ENCODE measurements at regions not wholly inside any gene's neighbourhood (a gene's known extent, or its start where the extent isn't known, plus 50 kb on each side); places are given as distances from the start of the nearest gene placed in this dataset.
"Not testable (repeated sequence)": the region's sequence is repeated elsewhere in the genome, so short reads cannot be mapped to it uniquely, and the experiment has no call there.

DNA sequence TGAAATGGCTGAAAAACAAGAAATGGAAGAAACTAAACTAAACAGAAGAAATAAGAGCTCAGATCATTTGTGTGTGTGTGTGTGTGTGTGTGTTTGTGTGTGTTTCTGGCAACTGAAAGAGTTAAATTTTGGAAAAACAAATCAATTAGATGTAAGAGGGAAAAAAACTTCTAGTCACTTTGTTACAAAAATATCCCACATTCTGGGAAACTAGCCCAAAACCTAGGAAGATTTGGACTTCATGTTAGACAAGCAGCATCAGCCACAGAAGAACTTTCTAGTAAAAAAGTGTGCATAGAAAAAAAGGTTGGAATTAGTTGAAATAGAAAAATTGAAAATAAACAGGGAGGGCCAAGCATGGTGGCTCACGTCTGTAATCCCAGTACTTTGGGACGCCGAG lies 111.6 kb upstream of the PRKG2 start:
- H3K4me1 ChIP-seq (ENCODE audit: control insufficient read depth in 1 of 2, insufficient read depth in 2 of 2, low read length in 2 of 2) = no peaks in the 10 kb centered on the region
- H3K4me3 ChIP-seq (ENCODE audit: low read depth in 1 of 2, low read length in 2 of 2) = no peak overlapping the region
- no peak overlapping the region for H3K27ac ChIP-seq (ENCODE audit: low read depth, low read length)
- H3K36me3 ChIP-seq (ENCODE audit: control insufficient read depth in 1 of 2, insufficient read depth in 2 of 2, low read length in 2 of 2) = no peaks in the 10 kb centered on the region
- no peak overlapping the region for H3K9ac ChIP-seq (ENCODE audit: low read depth in 1 of 2, low read length in 2 of 2)
- no peaks in the 10 kb centered on the region for H3K9me3 ChIP-seq (ENCODE audit: control insufficient read depth in 1 of 2, low read length in 2 of 2)
- no peaks in the 10 kb centered on the region for H3K27me3 ChIP-seq (ENCODE audit: control insufficient read depth in 1 of 2, insufficient read depth in 2 of 2, low read length in 2 of 2)

GRCh38 chr4:81324594-81324993 lies 109.6 kb upstream of the PRKG2 start:
- H3K27me3 ChIP-seq (ENCODE audit: control insufficient read depth in 1 of 2, insufficient read depth in 2 of 2, low read length in 2 of 2); H3K4me1 ChIP-seq (ENCODE audit: control insufficient read depth in 1 of 2, insufficient read depth in 2 of 2, low read length in 2 of 2); H3K36me3 ChIP-seq (ENCODE audit: control insufficient read depth in 1 of 2, insufficient read depth in 2 of 2, low read length in 2 of 2); H3K4me3 ChIP-seq (ENCODE audit: low read depth in 1 of 2, low read length in 2 of 2); H3K27ac ChIP-seq (ENCODE audit: low read depth, low read length); H3K9me3 ChIP-seq (ENCODE audit: control insufficient read depth in 1 of 2, low read length in 2 of 2); H3K9ac ChIP-seq (ENCODE audit: low read depth in 1 of 2, low read length in 2 of 2): not testable (repeated sequence)

DNA sequence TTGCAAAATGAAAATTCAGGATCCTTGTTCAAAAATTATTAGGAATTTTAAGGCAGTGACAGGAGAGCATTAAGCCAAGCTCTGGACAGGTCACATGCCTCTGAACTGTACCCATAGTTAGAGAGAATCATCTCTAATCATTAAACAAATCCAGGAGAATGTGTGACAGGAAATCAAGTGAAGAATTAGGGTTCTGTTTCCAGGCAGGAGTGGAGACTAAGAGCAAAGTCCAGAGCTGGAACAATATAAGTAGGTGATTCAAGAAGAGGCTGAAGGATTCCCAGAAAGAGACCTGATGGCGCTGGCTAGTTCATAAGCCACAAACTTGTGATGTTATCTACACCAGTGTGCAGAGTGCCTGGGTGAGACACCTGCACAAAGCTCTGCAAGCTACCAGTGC lies 104.6 kb upstream of the PRKG2 start:
- Histone ChIP-seq H3K27ac (ENCODE audit: low read depth, low read length) (no peak overlapping the region), H3K27me3 (ENCODE audit: control insufficient read depth in 1 of 2, insufficient read depth in 2 of 2, low read length in 2 of 2) (no peaks in the 10 kb centered on the region), H3K4me1 (ENCODE audit: control insufficient read depth in 1 of 2, insufficient read depth in 2 of 2, low read length in 2 of 2) (peaks cover 17 to 30% of the 10 kb centered on the region in 2 donors), H3K4me3 (ENCODE audit: low read depth in 1 of 2, low read length in 2 of 2) (peak overlapping the region in 1 of 2 donors; percentile 11), H3K36me3 (ENCODE audit: control insufficient read depth in 1 of 2, insufficient read depth in 2 of 2, low read length in 2 of 2) (no peaks in the 10 kb centered on the region), H3K9ac (ENCODE audit: low read depth in 1 of 2, low read length in 2 of 2) (no peak overlapping the region), H3K9me3 (ENCODE audit: control insufficient read depth in 1 of 2, low read length in 2 of 2) (no peaks in the 10 kb centered on the region)

- H3K4me1 ChIP-seq (ENCODE audit: control insufficient read depth in 1 of 2, insufficient read depth in 2 of 2, low read length in 2 of 2) = peaks cover 14 to 25% of the 10 kb centered on the region in 2 donors
- H3K4me3 ChIP-seq (ENCODE audit: low read depth in 1 of 2, low read length in 2 of 2) = no peak overlapping the region
- H3K9me3 ChIP-seq (ENCODE audit: control insufficient read depth in 1 of 2, low read length in 2 of 2) = no peaks in the 10 kb centered on the region
- H3K9ac ChIP-seq (ENCODE audit: low read depth in 1 of 2, low read length in 2 of 2) = peak overlapping the region in 1 of 2 donors; percentile 8
- H3K36me3 ChIP-seq (ENCODE audit: control insufficient read depth in 1 of 2, insufficient read depth in 2 of 2, low read length in 2 of 2) = no peaks in the 10 kb centered on the region
- H3K27me3 ChIP-seq (ENCODE audit: control insufficient read depth in 1 of 2, insufficient read depth in 2 of 2, low read length in 2 of 2) = no peaks in the 10 kb centered on the region
- peak overlapping the region; percentile 41 for H3K27ac ChIP-seq (ENCODE audit: low read depth, low read length)
Observed at GRCh38 chr4:81314897-81315470, 100.0 kb upstream of the PRKG2 start.

DNA sequence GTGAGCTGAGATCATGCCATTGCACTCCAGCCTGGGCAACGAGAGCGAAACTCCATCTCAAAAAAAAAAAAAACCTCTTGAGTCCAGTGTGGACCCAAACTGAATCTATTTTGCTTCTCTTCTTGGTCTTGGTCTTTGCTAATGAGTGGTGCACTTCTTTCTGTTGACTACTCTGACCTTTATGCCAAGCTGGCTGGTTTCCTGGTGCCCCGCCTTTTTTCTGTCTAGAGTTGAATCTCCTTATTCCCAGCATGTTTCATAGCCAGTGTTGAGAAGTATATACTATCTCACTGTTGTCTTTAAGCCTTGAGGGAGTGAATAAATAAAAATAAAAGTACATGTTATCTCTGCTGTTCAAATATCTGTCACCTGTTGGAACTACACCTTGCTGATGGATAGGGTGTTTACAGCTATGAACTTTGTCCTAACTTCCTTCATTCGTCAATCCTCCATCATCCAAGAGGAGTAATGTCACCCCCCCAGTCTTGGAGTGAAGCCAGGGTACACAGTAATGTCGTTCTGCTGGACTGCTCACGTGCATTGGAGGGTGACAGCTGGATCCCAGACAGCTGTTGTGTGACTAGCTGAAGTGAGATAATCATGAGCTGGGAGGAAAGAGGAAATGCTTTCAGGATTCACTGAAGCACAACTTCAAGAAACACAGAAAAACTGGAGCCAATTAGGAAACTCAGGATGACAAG lies 99.3 kb upstream of the PRKG2 start:
- peaks cover 7 to 19% of the 10 kb centered on the region in 2 donors for H3K4me1 ChIP-seq (ENCODE audit: control insufficient read depth in 1 of 2, insufficient read depth in 2 of 2, low read length in 2 of 2)
- peak overlapping the region; percentile 41 for H3K27ac ChIP-seq (ENCODE audit: low read depth, low read length)
- H3K36me3 ChIP-seq (ENCODE audit: control insufficient read depth in 1 of 2, insufficient read depth in 2 of 2, low read length in 2 of 2) = no peaks in the 10 kb centered on the region
- no peaks in the 10 kb centered on the region for H3K9me3 ChIP-seq (ENCODE audit: control insufficient read depth in 1 of 2, low read length in 2 of 2)
- H3K27me3 ChIP-seq (ENCODE audit: control insufficient read depth in 1 of 2, insufficient read depth in 2 of 2, low read length in 2 of 2) = no peaks in the 10 kb centered on the region
- H3K9ac ChIP-seq (ENCODE audit: low read depth in 1 of 2, low read length in 2 of 2) = peak overlapping the region in 1 of 2 donors; percentile 8
- no peak overlapping the region for H3K4me3 ChIP-seq (ENCODE audit: low read depth in 1 of 2, low read length in 2 of 2)

GRCh38 chr4:81307991-81308390 lies 93.0 kb upstream of the PRKG2 start:
- H3K27ac ChIP-seq (ENCODE audit: low read depth, low read length) = no peak overlapping the region
- H3K27me3 ChIP-seq (ENCODE audit: control insufficient read depth in 1 of 2, insufficient read depth in 2 of 2, low read length in 2 of 2) = no peaks in the 10 kb centered on the region
- no peak overlapping the region for H3K4me3 ChIP-seq (ENCODE audit: low read depth in 1 of 2, low read length in 2 of 2)
- no peaks in the 10 kb centered on the region for H3K9me3 ChIP-seq (ENCODE audit: control insufficient read depth in 1 of 2, low read length in 2 of 2)
- H3K9ac ChIP-seq (ENCODE audit: low read depth in 1 of 2, low read length in 2 of 2) = no peak overlapping the region
- no peaks in the 10 kb centered on the region for H3K36me3 ChIP-seq (ENCODE audit: control insufficient read depth in 1 of 2, insufficient read depth in 2 of 2, low read length in 2 of 2)
- H3K4me1 ChIP-seq (ENCODE audit: control insufficient read depth in 1 of 2, insufficient read depth in 2 of 2, low read length in 2 of 2) = no peaks in the 10 kb centered on the region

DNA sequence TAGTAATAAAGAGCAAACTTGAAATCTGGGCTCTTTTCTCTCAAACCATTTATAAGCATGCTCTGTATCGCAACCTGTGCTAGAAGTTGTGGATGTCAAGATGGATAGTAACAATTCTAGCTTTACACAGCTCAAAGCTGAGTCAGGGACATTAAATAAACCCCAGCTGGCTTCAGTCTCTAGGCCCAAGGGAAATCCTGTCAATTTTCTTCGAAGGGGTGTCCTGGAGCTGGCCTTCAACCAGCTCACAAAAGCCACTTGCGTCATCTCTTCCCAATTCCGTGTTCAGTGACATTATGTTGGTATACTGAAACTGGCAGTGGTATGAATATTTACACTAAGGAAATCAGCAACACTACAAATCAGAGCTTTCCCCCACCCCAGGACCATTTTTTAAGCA lies 89.8 kb upstream of the PRKG2 start:
- no peaks in the 10 kb centered on the region for H3K4me1 ChIP-seq (ENCODE audit: control insufficient read depth in 1 of 2, insufficient read depth in 2 of 2, low read length in 2 of 2)
- no peaks in the 10 kb centered on the region for H3K9me3 ChIP-seq (ENCODE audit: control insufficient read depth in 1 of 2, low read length in 2 of 2)
- H3K27ac ChIP-seq (ENCODE audit: low read depth, low read length) = no peak overlapping the region
- H3K4me3 ChIP-seq (ENCODE audit: low read depth in 1 of 2, low read length in 2 of 2) = no peak overlapping the region
- no peaks in the 10 kb centered on the region for H3K36me3 ChIP-seq (ENCODE audit: control insufficient read depth in 1 of 2, insufficient read depth in 2 of 2, low read length in 2 of 2)
- H3K27me3 ChIP-seq (ENCODE audit: control insufficient read depth in 1 of 2, insufficient read depth in 2 of 2, low read length in 2 of 2) = no peaks in the 10 kb centered on the region
- no peak overlapping the region for H3K9ac ChIP-seq (ENCODE audit: low read depth in 1 of 2, low read length in 2 of 2)

- not testable (repeated sequence) for H3K9ac ChIP-seq (ENCODE audit: low read depth in 1 of 2, low read length in 2 of 2); H3K36me3 ChIP-seq (ENCODE audit: control insufficient read depth in 1 of 2, insufficient read depth in 2 of 2, low read length in 2 of 2); H3K27me3 ChIP-seq (ENCODE audit: control insufficient read depth in 1 of 2, insufficient read depth in 2 of 2, low read length in 2 of 2); H3K27ac ChIP-seq (ENCODE audit: low read depth, low read length); H3K9me3 ChIP-seq (ENCODE audit: control insufficient read depth in 1 of 2, low read length in 2 of 2); H3K4me3 ChIP-seq (ENCODE audit: low read depth in 1 of 2, low read length in 2 of 2); H3K4me1 ChIP-seq (ENCODE audit: control insufficient read depth in 1 of 2, insufficient read depth in 2 of 2, low read length in 2 of 2)
Observed at GRCh38 chr4:81300352-81300751, 85.3 kb upstream of the PRKG2 start.

GRCh38 chr4:81290813-81291212 lies 75.8 kb upstream of the PRKG2 start:
- Histone ChIP-seq H3K27ac (ENCODE audit: low read depth, low read length) (no peak overlapping the region), H3K9me3 (ENCODE audit: control insufficient read depth in 1 of 2, low read length in 2 of 2) (no peaks in the 10 kb centered on the region)

DNA sequence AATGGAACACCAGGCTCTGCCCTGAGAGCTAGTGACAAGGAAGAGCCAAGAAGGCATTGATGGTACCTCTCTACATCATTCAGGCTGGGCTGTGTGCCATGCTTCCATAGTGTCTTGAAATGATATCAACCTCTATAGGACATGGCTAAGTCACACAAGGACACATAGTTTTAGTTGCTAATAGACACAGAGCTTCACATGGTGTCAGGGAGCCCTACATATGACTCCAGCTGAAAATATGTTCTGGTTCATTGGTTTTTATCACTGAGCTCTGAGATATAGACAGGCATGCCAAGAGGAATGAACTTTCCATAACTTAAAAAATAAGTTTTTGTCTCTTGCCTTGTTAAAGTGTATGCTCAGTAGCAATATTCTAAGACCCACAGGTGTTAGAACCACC lies 72.1 kb upstream of the PRKG2 start:
- H3K27me3 ChIP-seq (ENCODE audit: control insufficient read depth in 1 of 2, insufficient read depth in 2 of 2, low read length in 2 of 2) = no peaks in the 10 kb centered on the region
- H3K9ac ChIP-seq (ENCODE audit: low read depth in 1 of 2, low read length in 2 of 2) = no peak overlapping the region
- H3K4me1 ChIP-seq (ENCODE audit: control insufficient read depth in 1 of 2, insufficient read depth in 2 of 2, low read length in 2 of 2) = peaks cover 0 to 6% of the 10 kb centered on the region in 2 donors
- H3K9me3 ChIP-seq (ENCODE audit: control insufficient read depth in 1 of 2, low read length in 2 of 2) = no peaks in the 10 kb centered on the region
- no peak overlapping the region for H3K4me3 ChIP-seq (ENCODE audit: low read depth in 1 of 2, low read length in 2 of 2)
- no peak overlapping the region for H3K27ac ChIP-seq (ENCODE audit: low read depth, low read length)
- H3K36me3 ChIP-seq (ENCODE audit: control insufficient read depth in 1 of 2, insufficient read depth in 2 of 2, low read length in 2 of 2) = no peaks in the 10 kb centered on the region

More at GRCh38 chr4:81290813-81291212, 75.8 kb upstream of the PRKG2 start:
- Histone ChIP-seq H3K36me3 (ENCODE audit: control insufficient read depth in 1 of 2, insufficient read depth in 2 of 2, low read length in 2 of 2) (no peaks in the 10 kb centered on the region), H3K27me3 (ENCODE audit: control insufficient read depth in 1 of 2, insufficient read depth in 2 of 2, low read length in 2 of 2) (no peaks in the 10 kb centered on the region), H3K9ac (ENCODE audit: low read depth in 1 of 2, low read length in 2 of 2) (no peak overlapping the region), H3K4me1 (ENCODE audit: control insufficient read depth in 1 of 2, insufficient read depth in 2 of 2, low read length in 2 of 2) (peaks cover 0 to 6% of the 10 kb centered on the region in 2 donors), H3K4me3 (ENCODE audit: low read depth in 1 of 2, low read length in 2 of 2) (no peak overlapping the region)
